ENCODE measurements at regions not wholly inside any gene's neighbourhood (a gene's known extent, or its start where the extent isn't known, plus 50 kb on each side); places are given as distances from the start of the nearest gene placed in this dataset.

DNA sequence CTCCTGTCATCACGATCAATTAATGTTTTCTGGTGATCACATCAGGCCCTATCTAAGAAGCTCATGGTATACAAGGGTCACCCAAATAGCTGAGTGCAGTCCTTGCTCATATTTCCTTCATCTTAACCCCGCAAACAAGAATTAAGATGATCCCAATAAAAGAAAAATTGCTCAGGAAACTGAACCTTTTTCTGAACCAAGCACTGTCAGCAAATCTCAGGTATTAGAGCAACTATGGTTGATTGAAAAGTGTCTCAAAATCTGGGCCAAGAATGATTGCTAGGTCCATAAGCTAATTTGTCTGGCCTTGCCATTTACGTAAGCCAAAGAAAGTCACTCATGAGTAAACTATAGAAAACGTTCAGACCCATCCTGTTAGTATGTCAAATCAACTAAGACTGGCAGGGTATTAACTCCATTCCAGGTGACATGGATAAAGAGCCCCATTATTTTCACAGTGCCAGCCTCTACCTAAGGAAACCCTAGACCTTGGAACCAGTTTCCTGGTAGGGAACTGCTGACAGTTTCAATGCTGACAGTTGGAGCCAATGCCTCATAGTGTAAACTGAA is 209.3 kb downstream of the DEPDC1B start:
- FAIRE-seq: no peak
- intact Hi-C loops (cut with micrococcal nuclease; ENCODE audit: unreplicated experiment): no loop called here

More for the DNA sequence above, 209.3 kb downstream of the DEPDC1B start:
- Histone ChIP-seq H3K36me3 (ENCODE audit: control insufficient read depth in 2 of 2, insufficient read depth in 2 of 2, low read length in 1 of 2) (no peaks in the 10 kb centered on the region), H3K27me3 (replicated peaks in 1 of 2; ENCODE audit: control insufficient read depth in 2 of 2, insufficient read depth in 2 of 2, low read length in 1 of 2) (no peaks in the 10 kb centered on the region), H3K4me1 (ENCODE audit: control insufficient read depth, insufficient read depth, low read length) (peaks cover 17% of the 10 kb centered on the region), H3K9ac (ENCODE audit: control insufficient read depth, insufficient read depth, low read length) (no peak overlapping the region), H3K27ac (ENCODE audit: control insufficient read depth, insufficient read depth) (no peak overlapping the region), H2AFZ (ENCODE audit: control insufficient read depth, low read depth, low read length) (no peak overlapping the region), H3K9me3 (replicated peaks; ENCODE audit: control insufficient read depth, insufficient read depth, low read length) (no peaks in the 10 kb centered on the region; the same call in 2 of the 3 replicates), H3K4me2 (ENCODE audit: control insufficient read depth, insufficient read depth) (no peak overlapping the region), H3K79me2 (ENCODE audit: control insufficient read depth, insufficient read depth, low read length) (no peaks in the 10 kb centered on the region), H4K20me1 (ENCODE audit: control insufficient read depth, insufficient read depth) (no peaks in the 10 kb centered on the region), H3K4me3 (no peak overlapping the region)
- ChIA-PET SMC1A (ENCODE audit: uncharacterized antibody, unreplicated experiment) (interaction anchor here (1.3 kb wide), 1 partner anchor 14 kb away, joined by 3 read pairs; no protein-coding TSS in a partner anchor), RAD21 (ENCODE audit: unreplicated experiment) (no interaction called here), POLR2A (no interaction called here), CTCF (no interaction called here)
- in situ Hi-C loops (cut with MboI): no loop called here
- no peak for DNase-seq (ENCODE audit: low read depth, low spot score)
- no peak for ATAC-seq
- no TSS peak for BruUV-seq (replicated peaks)
- 74% methylated on average over 4 of the region's 4 CpGs for WGBS (ENCODE audit: insufficient coverage, insufficient replicate concordance, low lambda C conversion rate, missing lambda C conversion rate)
- TF ChIP-seq JUND (IDR thresholded peaks at IDR 0.05; ENCODE audit: low read depth, low read length): no peak
- TF ChIP-seq, protein P1, sequence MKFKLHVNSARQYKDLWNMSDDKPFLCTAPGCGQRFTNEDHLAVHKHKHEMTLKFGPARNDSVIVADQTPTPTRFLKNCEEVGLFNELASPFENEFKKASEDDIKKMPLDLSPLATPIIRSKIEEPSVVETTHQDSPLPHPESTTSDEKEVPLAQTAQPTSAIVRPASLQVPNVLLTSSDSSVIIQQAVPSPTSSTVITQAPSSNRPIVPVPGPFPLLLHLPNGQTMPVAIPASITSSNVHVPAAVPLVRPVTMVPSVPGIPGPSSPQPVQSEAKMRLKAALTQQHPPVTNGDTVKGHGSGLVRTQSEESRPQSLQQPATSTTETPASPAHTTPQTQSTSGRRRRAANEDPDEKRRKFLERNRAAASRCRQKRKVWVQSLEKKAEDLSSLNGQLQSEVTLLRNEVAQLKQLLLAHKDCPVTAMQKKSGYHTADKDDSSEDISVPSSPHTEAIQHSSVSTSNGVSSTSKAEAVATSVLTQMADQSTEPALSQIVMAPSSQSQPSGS (IDR thresholded peaks at IDR 0.05; ENCODE audit: low read length): no peak
- TF ChIP-seq RBBP5 (conservative IDR thresholded peaks at IDR 0.05): no peak
- TF ChIP-seq JUNB (IDR thresholded peaks at IDR 0.05): no peak
- no peak for TF ChIP-seq MXI1 (IDR thresholded peaks at IDR 0.05; ENCODE audit: low read depth, low read length)
- no peak for TF ChIP-seq MEF2A (IDR thresholded peaks at IDR 0.05; ENCODE audit: insufficient read depth, low read depth, low read length)
- TF ChIP-seq, protein P2, sequence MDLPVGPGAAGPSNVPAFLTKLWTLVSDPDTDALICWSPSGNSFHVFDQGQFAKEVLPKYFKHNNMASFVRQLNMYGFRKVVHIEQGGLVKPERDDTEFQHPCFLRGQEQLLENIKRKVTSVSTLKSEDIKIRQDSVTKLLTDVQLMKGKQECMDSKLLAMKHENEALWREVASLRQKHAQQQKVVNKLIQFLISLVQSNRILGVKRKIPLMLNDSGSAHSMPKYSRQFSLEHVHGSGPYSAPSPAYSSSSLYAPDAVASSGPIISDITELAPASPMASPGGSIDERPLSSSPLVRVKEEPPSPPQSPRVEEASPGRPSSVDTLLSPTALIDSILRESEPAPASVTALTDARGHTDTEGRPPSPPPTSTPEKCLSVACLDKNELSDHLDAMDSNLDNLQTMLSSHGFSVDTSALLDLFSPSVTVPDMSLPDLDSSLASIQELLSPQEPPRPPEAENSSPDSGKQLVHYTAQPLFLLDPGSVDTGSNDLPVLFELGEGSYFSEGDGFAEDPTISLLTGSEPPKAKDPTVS (IDR thresholded peaks at IDR 0.05; ENCODE audit: low read depth, low read length): no peak
- TF ChIP-seq, protein P3, sequence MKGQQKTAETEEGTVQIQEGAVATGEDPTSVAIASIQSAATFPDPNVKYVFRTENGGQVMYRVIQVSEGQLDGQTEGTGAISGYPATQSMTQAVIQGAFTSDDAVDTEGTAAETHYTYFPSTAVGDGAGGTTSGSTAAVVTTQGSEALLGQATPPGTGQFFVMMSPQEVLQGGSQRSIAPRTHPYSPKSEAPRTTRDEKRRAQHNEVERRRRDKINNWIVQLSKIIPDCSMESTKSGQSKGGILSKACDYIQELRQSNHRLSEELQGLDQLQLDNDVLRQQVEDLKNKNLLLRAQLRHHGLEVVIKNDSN (IDR thresholded peaks at IDR 0.05; ENCODE audit: borderline replicate concordance, extremely low read length, insufficient read depth, low read depth, low read length): no peak
